GM12865 (cell line): ENCODE measurements at regions not wholly inside any gene's neighbourhood (a gene's known extent, or its start where the extent isn't known, plus 50 kb on each side); places are given as distances from the start of the nearest gene placed in this dataset.
"Not testable (repeated sequence)": the region's sequence is repeated elsewhere in the genome, so short reads cannot be mapped to it uniquely, and the experiment has no call there.

Experiments used
- DNase-seq: peaks from one replicate; pipeline ENCODE4 v3.0.0; 2010; ENCODE audit warnings: low read depth
- H3K4me3 ChIP-seq: 2 replicates; pipeline ENCODE4 v1.5.1; 2011; ENCODE audit warnings: mild to moderate bottlenecking, low read depth, low read length, control low read depth
- CTCF ChIP-seq: IDR thresholded peaks from 2 replicates; pipeline ENCODE4 v1.5.1; 2011; ENCODE audit warnings: low read length, control low read depth, low read depth, inconsistent platforms; ENCODE audit not compliant: insufficient read depth; ENCODE audit errors: missing control alignments

- no peak overlapping the region for H3K4me3 ChIP-seq
- TF ChIP-seq CTCF = no peak
- DNase-seq = no peak
Observed at GRCh38 chr5:38678076-38678475, 121.6 kb upstream of the LIFR start.

- not testable (repeated sequence) for H3K4me3 ChIP-seq, DNase-seq
Observed at GRCh38 chr5:38678697-38679096, 122.3 kb upstream of the LIFR start.

- no peak for TF ChIP-seq CTCF
- no peak overlapping the region for H3K4me3 ChIP-seq
- DNase-seq = no peak
Observed at GRCh38 chr5:38680094-38680825, 123.8 kb upstream of the LIFR start.

- TF ChIP-seq CTCF = no peak
- no peak for DNase-seq
- H3K4me3 ChIP-seq = no peak overlapping the region
Observed at GRCh38 chr5:38681029-38681706, 124.7 kb upstream of the LIFR start.

- H3K4me3 ChIP-seq = no peak overlapping the region
- TF ChIP-seq CTCF = no peak
- no peak for DNase-seq
Observed at GRCh38 chr5:38681966-38682365, 125.5 kb upstream of the LIFR start.

DNA sequence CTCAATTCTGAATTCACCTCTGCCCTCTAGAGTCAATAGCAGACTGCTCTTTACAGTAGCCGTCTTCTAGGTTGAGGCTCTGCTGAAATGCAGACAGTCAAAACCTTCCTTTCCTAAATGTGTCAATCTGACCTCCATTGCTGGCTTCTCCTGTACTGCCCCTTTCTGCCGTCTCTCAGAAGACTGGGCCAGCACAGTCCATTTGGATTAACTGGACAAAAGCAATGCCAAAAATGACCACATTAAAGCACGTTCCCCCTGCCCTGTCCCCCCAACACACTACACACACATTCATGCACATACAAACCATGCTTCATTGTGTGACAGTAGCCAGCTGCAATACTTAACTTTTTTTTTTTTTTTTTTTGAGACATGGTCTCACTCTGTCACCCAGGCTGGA, 130.2 kb upstream of the LIFR start:
- no peak for TF ChIP-seq CTCF
- no peak overlapping the region for H3K4me3 ChIP-seq
- no peak for DNase-seq

DNA sequence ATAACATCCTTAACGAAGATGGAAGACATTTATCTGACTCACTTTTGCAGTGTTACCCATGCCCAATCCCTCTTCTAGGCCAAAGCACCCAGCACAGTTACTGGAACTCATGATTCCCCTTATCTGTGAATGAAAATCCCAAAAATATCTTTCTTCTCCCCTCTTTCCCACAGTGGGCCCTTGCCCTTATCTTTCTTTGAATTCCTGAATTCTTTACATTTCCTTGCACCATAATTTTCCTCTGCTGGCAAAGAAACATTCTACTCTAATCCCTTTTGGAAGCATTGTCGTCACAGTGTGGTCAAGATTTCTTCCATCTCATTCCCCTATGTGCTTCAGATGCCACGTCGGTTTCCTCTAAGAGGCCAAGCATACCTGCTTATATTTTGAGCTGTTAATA, 135.9 kb upstream of the LIFR start:
- TF ChIP-seq CTCF = no peak
- no peak for DNase-seq
- H3K4me3 ChIP-seq = no peak overlapping the region
